Activated T-helper 1 cell treated with anti-CD3 and anti-CD28 coated beads, Interleukin-12 subunit alpha, Interleukin-12 subunit beta, Interleukin-2, Interleukin-4 antibody, amounts not matched to agents 30 ng/mL and 10 ng/mL and 1 ng/mL, durations not matched to agents 14 hours and 24 hours and 36 hours (primary cell): ENCODE measurements at regions not wholly inside any gene's neighbourhood (a gene's known extent, or its start where the extent isn't known, plus 50 kb on each side); places are given as distances from the start of the nearest gene placed in this dataset.

Experiments used
- DNase-seq: peaks from one replicate; pipeline ENCODE4 v3.0.0; 2021; ENCODE audit warnings: low spot score
- H3K27ac Mint-ChIP-seq: one replicate; pipeline ENCODE4 v1.8.0; 2021; ENCODE audit warnings: mild to moderate bottlenecking, mixed read lengths
- H3K27me3 Mint-ChIP-seq: one replicate; pipeline ENCODE4 v1.8.0; 2022; ENCODE audit warnings: mild to moderate bottlenecking, moderate library complexity, mixed read lengths; ENCODE audit not compliant: insufficient read depth
- H3K36me3 Mint-ChIP-seq: one replicate; pipeline ENCODE4 v1.8.0; 2021; ENCODE audit warnings: low read depth, mixed read lengths
- H3K4me1 Mint-ChIP-seq: one replicate; pipeline ENCODE4 v1.8.0; 2021; ENCODE audit warnings: low read depth, mixed read lengths
- H3K4me3 Mint-ChIP-seq: one replicate; pipeline ENCODE4 v1.8.0; 2021; ENCODE audit warnings: mild to moderate bottlenecking, moderate library complexity, mixed read lengths
- H3K9me3 Mint-ChIP-seq: one replicate; pipeline ENCODE4 v1.8.0; 2021; ENCODE audit warnings: mixed read lengths
- intact Hi-C: fragments of 100-400 bp; cut with micrococcal nuclease; formaldehyde crosslinking; loops from one replicate; pipeline ENCODE4 v1.15.1; 2024

DNA sequence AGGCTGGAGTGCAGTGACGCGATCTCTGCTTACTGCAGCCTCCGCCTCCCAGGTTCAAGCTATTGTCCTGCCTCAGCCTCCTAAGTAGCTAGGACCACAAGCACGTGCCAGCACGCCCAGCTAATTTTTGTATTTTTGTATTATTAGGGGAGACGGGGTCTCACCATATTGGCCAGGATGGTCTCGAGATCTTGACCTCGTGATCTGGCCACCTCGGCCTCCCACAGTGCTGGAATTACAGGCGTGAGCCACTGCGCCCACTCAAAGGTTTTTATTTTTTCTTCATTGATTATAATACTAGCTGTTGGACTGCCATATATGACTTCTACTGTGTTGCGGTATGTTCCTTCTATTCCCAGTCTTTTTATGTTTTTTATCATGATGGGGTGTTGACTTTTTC is 569.7 kb upstream of the SLITRK6 start:
- H3K4me1 Mint-ChIP-seq: no peaks in the 10 kb centered on the region
- H3K9me3 Mint-ChIP-seq: peaks cover 22% of the 10 kb centered on the region
- H3K27me3 Mint-ChIP-seq: no peaks in the 10 kb centered on the region
- no peak overlapping the region for H3K27ac Mint-ChIP-seq
- no peak overlapping the region for H3K4me3 Mint-ChIP-seq
- H3K36me3 Mint-ChIP-seq: no peaks in the 10 kb centered on the region
- DNase-seq: no peak
- intact Hi-C loops: no loop called here

- no peaks in the 10 kb centered on the region for H3K36me3 Mint-ChIP-seq
- H3K27ac Mint-ChIP-seq: no peak overlapping the region
- intact Hi-C loops: no loop called here
- H3K9me3 Mint-ChIP-seq: peaks cover 8% of the 10 kb centered on the region
- H3K4me1 Mint-ChIP-seq: no peaks in the 10 kb centered on the region
- DNase-seq: no peak
- H3K27me3 Mint-ChIP-seq: no peaks in the 10 kb centered on the region
- H3K4me3 Mint-ChIP-seq: no peak overlapping the region
Observed at GRCh38 chr13:86377451-86377850, 578.2 kb upstream of the SLITRK6 start.

DNA sequence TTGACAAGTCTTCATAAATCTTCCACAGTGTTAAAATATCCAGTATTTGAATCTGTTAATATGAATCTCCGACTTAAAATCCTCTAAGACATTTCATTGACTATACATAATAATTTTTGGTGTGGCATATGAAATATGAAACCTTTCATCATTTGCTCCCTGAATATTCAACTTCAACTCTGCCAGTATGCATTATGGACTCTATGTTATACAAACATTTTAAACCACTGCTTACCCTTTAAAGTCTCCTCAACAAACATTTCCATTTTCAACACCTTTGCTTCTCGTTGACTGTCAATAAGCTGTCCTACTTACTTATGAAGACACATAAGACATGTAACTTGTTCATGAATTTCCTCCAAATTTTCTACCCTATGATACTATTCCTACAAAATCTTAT is 579.4 kb upstream of the SLITRK6 start:
- Mint-ChIP-seq H3K27ac (no peak overlapping the region), H3K4me3 (no peak overlapping the region), H3K36me3 (no peaks in the 10 kb centered on the region), H3K4me1 (no peaks in the 10 kb centered on the region), H3K9me3 (no peaks in the 10 kb centered on the region), H3K27me3 (no peaks in the 10 kb centered on the region)
- no peak for DNase-seq
- intact Hi-C loops: no loop called here

DNA sequence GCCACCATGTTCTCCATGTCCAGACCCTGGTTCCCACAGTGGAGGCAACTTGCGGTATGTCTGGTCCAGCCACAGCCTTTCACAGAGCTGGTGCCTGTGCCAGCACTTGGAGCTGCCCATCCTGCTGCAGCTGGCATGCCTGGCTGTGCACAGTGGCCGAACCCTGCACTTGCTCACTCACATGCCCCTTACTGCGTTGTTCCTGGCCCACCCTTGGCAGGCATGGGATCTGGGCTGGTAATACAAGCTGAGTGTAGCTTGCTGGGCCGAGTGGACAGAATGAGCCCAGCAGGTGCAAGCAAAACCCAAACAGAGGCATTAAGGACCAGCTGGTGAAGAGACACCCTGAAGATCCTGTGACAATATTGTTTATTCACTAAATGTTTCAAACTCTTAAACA is 583.9 kb upstream of the SLITRK6 start:
- Mint-ChIP-seq H3K4me3 (no peak overlapping the region), H3K36me3 (no peaks in the 10 kb centered on the region), H3K9me3 (no peaks in the 10 kb centered on the region), H3K27ac (no peak overlapping the region), H3K27me3 (no peaks in the 10 kb centered on the region), H3K4me1 (no peaks in the 10 kb centered on the region)
- intact Hi-C loops: no loop called here
- DNase-seq: no peak

- Mint-ChIP-seq H3K36me3 (no peaks in the 10 kb centered on the region), H3K9me3 (no peaks in the 10 kb centered on the region)
- DNase-seq: no peak
Observed at GRCh38 chr13:86383561-86383960, 584.3 kb upstream of the SLITRK6 start.

DNA sequence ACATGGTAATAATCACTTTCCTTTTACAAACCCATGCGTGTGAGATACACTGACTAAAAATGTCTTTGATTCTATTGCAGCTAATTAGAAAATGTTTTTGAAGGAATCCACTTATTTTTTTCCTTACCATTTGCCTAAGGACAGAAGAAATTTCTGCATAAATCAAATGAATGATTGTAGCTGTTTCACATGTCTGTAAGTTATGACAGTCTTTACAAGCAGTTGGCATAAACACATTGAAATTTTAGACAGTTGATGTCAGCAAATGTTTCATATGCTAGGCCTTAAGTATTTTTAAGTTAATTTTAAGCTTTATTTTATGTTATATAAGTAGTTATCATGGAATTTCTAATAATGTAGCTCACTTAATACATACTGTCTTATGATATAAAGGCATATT is 598.4 kb upstream of the SLITRK6 start:
- no peaks in the 10 kb centered on the region for H3K36me3 Mint-ChIP-seq
- no peaks in the 10 kb centered on the region for H3K9me3 Mint-ChIP-seq
- H3K27me3 Mint-ChIP-seq: no peaks in the 10 kb centered on the region
- DNase-seq: no peak
- intact Hi-C loops: no loop called here
- H3K4me3 Mint-ChIP-seq: no peak overlapping the region
- no peaks in the 10 kb centered on the region for H3K4me1 Mint-ChIP-seq
- H3K27ac Mint-ChIP-seq: no peak overlapping the region

More at GRCh38 chr13:86383561-86383960, 584.3 kb upstream of the SLITRK6 start:
- no peaks in the 10 kb centered on the region for H3K27me3 Mint-ChIP-seq
- no peaks in the 10 kb centered on the region for H3K4me1 Mint-ChIP-seq
- intact Hi-C loops: no loop called here
- H3K27ac Mint-ChIP-seq: no peak overlapping the region
- no peak overlapping the region for H3K4me3 Mint-ChIP-seq

DNA sequence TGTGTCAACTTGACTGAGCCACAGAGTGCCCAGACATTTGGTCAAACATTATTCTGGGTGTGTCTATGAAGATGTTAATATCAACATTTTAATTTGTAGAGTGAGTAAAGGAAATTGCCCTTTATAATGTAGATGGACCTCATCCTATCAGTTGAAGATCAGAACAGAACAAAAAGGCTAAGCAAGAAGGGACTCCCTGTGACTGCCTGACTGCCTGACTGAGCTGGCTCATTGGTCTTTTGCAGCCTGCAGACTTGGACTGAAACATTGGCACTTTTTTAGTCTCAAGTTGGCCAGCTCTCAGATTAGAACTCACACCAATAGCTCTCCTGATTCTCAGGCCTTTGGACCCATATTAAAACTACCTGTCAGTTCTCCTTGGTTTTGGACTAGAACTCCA is 600.4 kb upstream of the SLITRK6 start:
- intact Hi-C loops: no loop called here

DNA sequence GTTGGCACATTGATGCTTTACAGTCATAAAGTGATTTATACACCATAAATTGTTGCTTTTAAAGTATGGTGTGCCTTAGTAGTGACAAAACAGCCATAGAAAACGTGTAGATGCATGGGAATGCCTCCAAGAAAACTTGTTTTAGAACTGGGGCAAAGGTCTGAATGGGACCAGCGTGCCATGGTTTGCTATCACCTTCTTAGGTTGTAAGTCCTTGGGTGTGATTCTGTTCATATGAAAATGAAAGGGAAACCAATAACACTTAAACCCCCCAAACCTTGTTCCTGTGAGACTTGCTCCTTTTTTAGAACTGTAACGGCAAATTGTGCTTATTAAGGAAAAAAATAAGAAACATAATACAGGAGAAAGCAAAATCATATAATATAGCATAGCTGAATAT is 603.3 kb upstream of the SLITRK6 start:
- H3K4me3 Mint-ChIP-seq: no peak overlapping the region
- H3K27ac Mint-ChIP-seq: no peak overlapping the region
- H3K27me3 Mint-ChIP-seq: no peaks in the 10 kb centered on the region
- no peak for DNase-seq
- intact Hi-C loops: no loop called here
- H3K36me3 Mint-ChIP-seq: no peaks in the 10 kb centered on the region
- H3K9me3 Mint-ChIP-seq: no peaks in the 10 kb centered on the region
- no peaks in the 10 kb centered on the region for H3K4me1 Mint-ChIP-seq

More for the DNA sequence above, 600.4 kb upstream of the SLITRK6 start:
- H3K27me3 Mint-ChIP-seq: no peaks in the 10 kb centered on the region
- no peaks in the 10 kb centered on the region for H3K9me3 Mint-ChIP-seq
- no peaks in the 10 kb centered on the region for H3K36me3 Mint-ChIP-seq
- no peak overlapping the region for H3K27ac Mint-ChIP-seq
- DNase-seq: no peak
- no peak overlapping the region for H3K4me3 Mint-ChIP-seq
- no peaks in the 10 kb centered on the region for H3K4me1 Mint-ChIP-seq

DNA sequence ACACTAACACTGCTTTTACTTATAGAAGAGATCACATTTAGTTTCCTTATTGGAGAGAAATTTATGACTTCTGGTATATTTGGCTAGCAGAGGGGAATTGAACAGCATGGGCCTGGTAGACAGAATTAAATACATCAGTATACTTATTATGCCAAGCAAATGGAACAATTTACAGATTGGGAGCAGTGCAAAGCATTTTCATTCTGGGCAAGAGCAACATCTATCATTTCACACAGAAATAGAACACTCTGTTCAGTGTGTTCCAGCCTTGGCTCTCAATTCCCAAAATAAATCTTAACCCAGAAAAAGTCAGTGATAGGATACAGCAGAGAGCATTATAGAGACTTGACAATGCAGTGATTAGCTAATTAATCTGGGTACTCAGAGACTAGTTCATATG is 604.0 kb upstream of the SLITRK6 start:
- Mint-ChIP-seq H3K4me1 (no peaks in the 10 kb centered on the region), H3K27ac (no peak overlapping the region), H3K36me3 (no peaks in the 10 kb centered on the region), H3K27me3 (no peaks in the 10 kb centered on the region), H3K9me3 (no peaks in the 10 kb centered on the region), H3K4me3 (no peak overlapping the region)
- no peak for DNase-seq
- intact Hi-C loops: no loop called here

DNA sequence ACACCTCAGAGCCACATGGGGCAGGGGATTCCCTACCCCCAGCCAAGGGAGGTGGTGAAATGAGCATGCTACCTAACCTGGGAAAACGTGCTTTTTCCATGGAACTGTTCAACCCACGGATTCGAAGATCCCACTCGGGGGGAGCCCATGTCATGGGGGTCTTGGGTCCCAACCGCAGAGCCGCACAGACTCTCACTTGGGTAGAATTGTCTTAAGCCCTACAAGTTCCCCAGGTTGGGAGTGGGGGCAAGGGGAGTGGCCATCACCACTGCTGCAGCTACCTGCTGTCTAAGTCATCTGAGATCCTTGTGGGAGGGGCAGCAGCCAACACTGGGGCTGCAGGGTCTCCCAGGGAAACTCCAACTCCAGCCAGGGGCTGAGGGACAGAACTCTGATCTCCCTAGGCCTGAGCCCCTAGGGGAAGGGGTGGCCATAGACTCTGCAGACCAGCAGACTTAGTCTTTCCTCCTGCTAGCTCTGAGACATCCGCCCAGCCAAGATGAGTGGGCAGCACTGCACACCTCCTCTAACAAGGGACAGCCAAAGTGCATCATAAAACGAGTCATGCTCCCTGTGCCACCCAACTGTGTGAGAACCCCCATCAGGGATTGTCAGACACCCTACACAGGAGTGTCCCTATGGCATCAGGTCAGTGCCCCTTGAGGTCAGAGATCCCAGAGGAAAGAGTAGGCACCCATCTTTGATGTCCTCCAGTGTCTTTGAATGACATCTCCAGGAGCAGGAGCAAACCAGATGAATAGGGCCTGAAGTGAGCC is 610.4 kb upstream of the SLITRK6 start:
- intact Hi-C loops: no loop called here
- Mint-ChIP-seq H3K4me3 (no peak overlapping the region), H3K4me1 (no peaks in the 10 kb centered on the region), H3K9me3 (peaks cover 6% of the 10 kb centered on the region), H3K36me3 (no peaks in the 10 kb centered on the region), H3K27ac (no peak overlapping the region), H3K27me3 (no peaks in the 10 kb centered on the region)
- no peak for DNase-seq

GRCh38 chr13:86425170-86425815 is 626.1 kb upstream of the SLITRK6 start:
- no peak overlapping the region for H3K4me3 Mint-ChIP-seq
- H3K4me1 Mint-ChIP-seq: no peaks in the 10 kb centered on the region
- no peaks in the 10 kb centered on the region for H3K36me3 Mint-ChIP-seq
- DNase-seq: no peak
- H3K27ac Mint-ChIP-seq: no peak overlapping the region
- no peaks in the 10 kb centered on the region for H3K27me3 Mint-ChIP-seq
- intact Hi-C loops: no loop called here
- H3K9me3 Mint-ChIP-seq: peaks cover 16% of the 10 kb centered on the region

- H3K4me1 Mint-ChIP-seq: no peaks in the 10 kb centered on the region
- H3K9me3 Mint-ChIP-seq: peaks cover 7% of the 10 kb centered on the region
- H3K36me3 Mint-ChIP-seq: no peaks in the 10 kb centered on the region
- H3K4me3 Mint-ChIP-seq: no peak overlapping the region
- H3K27me3 Mint-ChIP-seq: no peaks in the 10 kb centered on the region
- intact Hi-C loops: no loop called here
- DNase-seq: no peak
- no peak overlapping the region for H3K27ac Mint-ChIP-seq
Observed at GRCh38 chr13:86426437-86426836, 627.2 kb upstream of the SLITRK6 start.

DNA sequence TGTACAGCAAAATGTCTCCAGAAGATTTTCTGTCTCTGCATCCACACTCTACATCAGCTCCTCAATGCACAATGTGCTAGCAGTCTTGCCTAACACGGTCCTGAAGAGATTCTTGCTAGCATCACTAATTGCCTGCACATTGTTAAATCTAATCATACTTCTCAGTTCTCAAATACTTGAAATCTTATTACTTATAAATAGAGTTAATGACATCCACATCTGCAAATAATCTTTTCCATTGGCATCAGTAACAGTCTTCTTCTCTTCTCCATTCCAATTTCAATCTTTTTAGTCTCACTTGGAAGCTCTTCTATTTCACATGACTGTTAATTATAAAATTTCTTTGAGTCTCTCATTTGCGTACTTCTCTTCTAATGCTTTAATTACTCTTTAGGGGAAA is 630.5 kb upstream of the SLITRK6 start:
- intact Hi-C loops: no loop called here
- no peak overlapping the region for H3K4me3 Mint-ChIP-seq
- no peak for DNase-seq
- H3K4me1 Mint-ChIP-seq: no peaks in the 10 kb centered on the region
- no peaks in the 10 kb centered on the region for H3K27me3 Mint-ChIP-seq
- H3K27ac Mint-ChIP-seq: no peak overlapping the region
- H3K36me3 Mint-ChIP-seq: no peaks in the 10 kb centered on the region
- peaks cover 15% of the 10 kb centered on the region for H3K9me3 Mint-ChIP-seq
